ENCODE measurements at regions not wholly inside any gene's neighbourhood (a gene's known extent, or its start where the extent isn't known, plus 50 kb on each side); places are given as distances from the start of the nearest gene placed in this dataset.

GRCh38 chr3:18018491-18019160 lies 276.2 kb upstream of the TBC1D5 start:
- H3K27me3 ChIP-seq (ENCODE audit: control insufficient read depth, insufficient read depth, low read length) = no peaks in the 10 kb centered on the region
- no peak overlapping the region for H3K9ac ChIP-seq (ENCODE audit: low read depth, low read length)
- H3K4me3 ChIP-seq (ENCODE audit: low read depth, low read length) = no peak overlapping the region
- H3K36me3 ChIP-seq (ENCODE audit: control insufficient read depth, insufficient read depth, low read length) = no peaks in the 10 kb centered on the region
- no peak overlapping the region for H3K27ac ChIP-seq (ENCODE audit: low read depth, low read length)
- no peaks in the 10 kb centered on the region for H3K9me3 ChIP-seq (ENCODE audit: control insufficient read depth, insufficient read depth, low read length)
- H3K4me1 ChIP-seq (ENCODE audit: control insufficient read depth, insufficient read depth, low read length) = no peaks in the 10 kb centered on the region

DNA sequence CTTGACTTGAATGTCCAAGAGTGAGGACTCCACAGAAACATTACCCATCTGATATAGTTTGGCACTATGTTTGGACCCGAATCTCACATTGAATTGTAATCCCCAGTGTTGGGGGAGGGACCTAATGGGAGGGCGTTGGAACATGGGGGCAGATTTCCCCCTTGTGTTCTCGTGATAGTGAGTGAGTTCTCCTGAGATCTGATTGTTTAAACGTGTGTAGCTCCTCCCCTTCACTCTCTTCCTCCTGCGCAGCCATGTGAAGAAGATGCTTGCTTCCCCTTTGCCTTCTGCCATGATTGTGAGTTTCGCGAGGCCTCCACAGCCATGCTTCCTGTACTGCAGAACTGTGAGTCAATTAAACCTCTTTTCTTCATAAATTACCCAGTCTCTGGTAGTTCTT lies 273.9 kb upstream of the TBC1D5 start:
- no peaks in the 10 kb centered on the region for H3K36me3 ChIP-seq (ENCODE audit: control insufficient read depth, insufficient read depth, low read length)
- H3K27ac ChIP-seq (ENCODE audit: low read depth, low read length) = no peak overlapping the region
- H3K4me3 ChIP-seq (ENCODE audit: low read depth, low read length) = no peak overlapping the region
- no peak overlapping the region for H3K9ac ChIP-seq (ENCODE audit: low read depth, low read length)
- H3K27me3 ChIP-seq (ENCODE audit: control insufficient read depth, insufficient read depth, low read length) = no peaks in the 10 kb centered on the region
- H3K9me3 ChIP-seq (ENCODE audit: control insufficient read depth, insufficient read depth, low read length) = no peaks in the 10 kb centered on the region
- no peaks in the 10 kb centered on the region for H3K4me1 ChIP-seq (ENCODE audit: control insufficient read depth, insufficient read depth, low read length)

- Histone ChIP-seq H3K27me3 (ENCODE audit: control insufficient read depth, insufficient read depth, low read length) (no peaks in the 10 kb centered on the region), H3K36me3 (ENCODE audit: control insufficient read depth, insufficient read depth, low read length) (no peaks in the 10 kb centered on the region), H3K27ac (ENCODE audit: low read depth, low read length) (no peak overlapping the region), H3K4me1 (ENCODE audit: control insufficient read depth, insufficient read depth, low read length) (no peaks in the 10 kb centered on the region), H3K9me3 (ENCODE audit: control insufficient read depth, insufficient read depth, low read length) (no peaks in the 10 kb centered on the region), H3K9ac (ENCODE audit: low read depth, low read length) (no peak overlapping the region), H3K4me3 (ENCODE audit: low read depth, low read length) (no peak overlapping the region)
These were observed 270.5 kb upstream of the TBC1D5 start for GRCh38 chr3:18012933-18013332.

- H3K9me3 ChIP-seq (ENCODE audit: control insufficient read depth, insufficient read depth, low read length) = no peaks in the 10 kb centered on the region
- no peak overlapping the region for H3K9ac ChIP-seq (ENCODE audit: low read depth, low read length)
- no peak overlapping the region for H3K27ac ChIP-seq (ENCODE audit: low read depth, low read length)
- no peak overlapping the region for H3K4me3 ChIP-seq (ENCODE audit: low read depth, low read length)
- no peaks in the 10 kb centered on the region for H3K4me1 ChIP-seq (ENCODE audit: control insufficient read depth, insufficient read depth, low read length)
- H3K36me3 ChIP-seq (ENCODE audit: control insufficient read depth, insufficient read depth, low read length) = no peaks in the 10 kb centered on the region
- no peaks in the 10 kb centered on the region for H3K27me3 ChIP-seq (ENCODE audit: control insufficient read depth, insufficient read depth, low read length)
These were observed 270.0 kb upstream of the TBC1D5 start for GRCh38 chr3:18012436-18012835.

- H3K4me1 ChIP-seq (ENCODE audit: control insufficient read depth, insufficient read depth, low read length) = no peaks in the 10 kb centered on the region
- no peaks in the 10 kb centered on the region for H3K9me3 ChIP-seq (ENCODE audit: control insufficient read depth, insufficient read depth, low read length)
- no peak overlapping the region for H3K9ac ChIP-seq (ENCODE audit: low read depth, low read length)
- H3K4me3 ChIP-seq (ENCODE audit: low read depth, low read length) = no peak overlapping the region
- no peaks in the 10 kb centered on the region for H3K27me3 ChIP-seq (ENCODE audit: control insufficient read depth, insufficient read depth, low read length)
- no peaks in the 10 kb centered on the region for H3K36me3 ChIP-seq (ENCODE audit: control insufficient read depth, insufficient read depth, low read length)
- H3K27ac ChIP-seq (ENCODE audit: low read depth, low read length) = no peak overlapping the region
These were observed 269.0 kb upstream of the TBC1D5 start for GRCh38 chr3:18011387-18011786.

DNA sequence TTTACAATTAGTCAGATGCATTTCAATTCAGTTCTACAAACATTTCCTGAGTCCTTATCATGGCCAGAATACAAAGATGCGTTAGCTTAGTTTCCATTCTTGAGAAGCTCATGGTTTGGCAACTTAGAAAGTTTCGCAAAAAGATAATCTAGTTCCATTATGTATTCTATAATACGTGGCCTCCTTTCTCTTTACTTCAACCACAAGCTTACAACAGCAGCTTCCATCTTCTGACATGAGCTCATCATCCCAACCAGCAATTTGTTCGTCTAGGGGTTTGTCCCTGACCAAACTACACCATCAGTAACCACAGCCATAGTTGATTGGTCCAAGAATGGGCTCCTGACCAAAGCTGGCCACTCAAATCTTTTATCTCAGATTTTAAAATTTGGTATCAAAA lies 267.6 kb upstream of the TBC1D5 start:
- no peak overlapping the region for H3K27ac ChIP-seq (ENCODE audit: low read depth, low read length)
- H3K4me3 ChIP-seq (ENCODE audit: low read depth, low read length) = no peak overlapping the region

GRCh38 chr3:18008706-18009368 lies 266.4 kb upstream of the TBC1D5 start:
- H3K9ac ChIP-seq (ENCODE audit: low read depth, low read length) = no peak overlapping the region
- H3K27ac ChIP-seq (ENCODE audit: low read depth, low read length) = no peak overlapping the region
- H3K27me3 ChIP-seq (ENCODE audit: control insufficient read depth, insufficient read depth, low read length) = no peaks in the 10 kb centered on the region
- 0 out of 2 replicates have a peak, but pooled peaks cover 2% of the 10 kb centered on the region for H3K9me3 ChIP-seq (ENCODE audit: control insufficient read depth, insufficient read depth, low read length)
- H3K4me3 ChIP-seq (ENCODE audit: low read depth, low read length) = no peak overlapping the region
- H3K36me3 ChIP-seq (ENCODE audit: control insufficient read depth, insufficient read depth, low read length) = no peaks in the 10 kb centered on the region
- H3K4me1 ChIP-seq (ENCODE audit: control insufficient read depth, insufficient read depth, low read length) = no peaks in the 10 kb centered on the region

More for the DNA sequence above, 267.6 kb upstream of the TBC1D5 start:
- no peaks in the 10 kb centered on the region for H3K4me1 ChIP-seq (ENCODE audit: control insufficient read depth, insufficient read depth, low read length)
- H3K9ac ChIP-seq (ENCODE audit: low read depth, low read length) = no peak overlapping the region
- H3K27me3 ChIP-seq (ENCODE audit: control insufficient read depth, insufficient read depth, low read length) = no peaks in the 10 kb centered on the region
- no peaks in the 10 kb centered on the region for H3K36me3 ChIP-seq (ENCODE audit: control insufficient read depth, insufficient read depth, low read length)
- H3K9me3 ChIP-seq (ENCODE audit: control insufficient read depth, insufficient read depth, low read length) = 0 out of 2 replicates have a peak, but pooled peaks cover 2% of the 10 kb centered on the region

DNA sequence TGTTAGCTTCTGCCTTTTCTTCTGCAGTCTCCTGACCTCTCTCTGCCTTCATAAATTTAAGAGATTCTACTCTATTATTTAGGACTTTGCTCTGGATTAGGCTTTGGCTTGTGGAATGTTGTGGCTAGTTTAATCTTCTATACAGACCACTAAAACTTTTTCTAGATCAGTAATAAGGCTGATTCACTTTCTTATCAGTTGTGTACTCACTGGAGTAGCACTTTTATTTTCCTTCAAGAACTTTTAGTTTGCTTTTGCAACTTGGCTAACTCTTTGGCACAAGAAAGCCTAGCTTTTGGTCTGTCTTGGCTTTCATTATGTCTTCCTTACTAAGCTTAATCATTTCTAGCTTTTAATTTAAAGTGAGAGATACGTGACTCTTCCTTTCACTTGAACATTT lies 265.5 kb upstream of the TBC1D5 start:
- Histone ChIP-seq H3K27ac (ENCODE audit: low read depth, low read length) (no peak overlapping the region), H3K27me3 (ENCODE audit: control insufficient read depth, insufficient read depth, low read length) (no peaks in the 10 kb centered on the region), H3K36me3 (ENCODE audit: control insufficient read depth, insufficient read depth, low read length) (no peaks in the 10 kb centered on the region), H3K9me3 (ENCODE audit: control insufficient read depth, insufficient read depth, low read length) (0 out of 2 replicates have a peak, but pooled peaks cover 2% of the 10 kb centered on the region), H3K4me3 (ENCODE audit: low read depth, low read length) (no peak overlapping the region), H3K9ac (ENCODE audit: low read depth, low read length) (no peak overlapping the region), H3K4me1 (ENCODE audit: control insufficient read depth, insufficient read depth, low read length) (no peaks in the 10 kb centered on the region)

DNA sequence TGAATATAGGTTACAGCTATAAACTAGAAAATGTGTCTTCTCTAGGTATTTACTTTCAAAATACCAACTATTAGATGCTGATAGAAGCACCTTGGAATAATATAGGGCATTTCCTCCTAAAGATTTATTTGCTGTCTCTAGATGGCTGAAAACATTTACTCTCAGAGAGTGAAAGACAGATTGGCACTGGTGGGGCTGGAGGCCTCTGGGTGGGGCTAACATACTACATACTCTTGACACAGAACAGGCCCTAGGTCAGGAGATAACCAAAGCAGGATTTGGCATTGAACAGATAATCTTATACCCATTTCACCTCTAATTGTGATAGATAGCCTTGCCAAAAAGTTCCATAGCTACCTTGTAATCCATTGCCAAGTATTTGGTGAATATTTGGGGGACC lies 253.3 kb upstream of the TBC1D5 start:
- Histone ChIP-seq H3K9ac (ENCODE audit: low read depth, low read length) (no peak overlapping the region), H3K36me3 (ENCODE audit: control insufficient read depth, insufficient read depth, low read length) (no peaks in the 10 kb centered on the region), H3K27me3 (ENCODE audit: control insufficient read depth, insufficient read depth, low read length) (no peaks in the 10 kb centered on the region), H3K4me1 (ENCODE audit: control insufficient read depth, insufficient read depth, low read length) (no peaks in the 10 kb centered on the region), H3K9me3 (ENCODE audit: control insufficient read depth, insufficient read depth, low read length) (no peaks in the 10 kb centered on the region), H3K27ac (ENCODE audit: low read depth, low read length) (no peak overlapping the region), H3K4me3 (ENCODE audit: low read depth, low read length) (no peak overlapping the region)

DNA sequence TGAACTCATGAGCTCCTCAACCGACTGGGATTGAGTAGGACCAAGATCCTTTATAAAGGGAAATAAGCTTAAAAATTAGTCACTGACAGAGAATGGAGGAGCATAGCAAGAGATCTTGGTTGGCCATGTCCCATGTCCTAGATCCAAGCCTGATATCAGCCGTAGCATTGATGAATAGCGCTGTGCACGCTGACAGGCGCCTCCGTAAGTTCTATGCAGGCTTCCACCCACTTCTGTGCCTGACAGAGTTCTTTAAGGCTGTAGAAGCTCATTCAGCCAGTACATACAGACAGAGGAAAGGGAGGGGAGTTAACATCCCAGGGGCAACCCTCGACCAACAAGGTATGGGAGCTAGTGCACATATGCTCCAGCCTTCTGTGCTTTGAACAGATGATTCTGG lies 251.7 kb upstream of the TBC1D5 start:
- Histone ChIP-seq H3K4me1 (ENCODE audit: control insufficient read depth, insufficient read depth, low read length) (no peaks in the 10 kb centered on the region), H3K27me3 (ENCODE audit: control insufficient read depth, insufficient read depth, low read length) (no peaks in the 10 kb centered on the region), H3K9ac (ENCODE audit: low read depth, low read length) (no peak overlapping the region), H3K4me3 (ENCODE audit: low read depth, low read length) (no peak overlapping the region), H3K27ac (ENCODE audit: low read depth, low read length) (no peak overlapping the region), H3K9me3 (ENCODE audit: control insufficient read depth, insufficient read depth, low read length) (no peaks in the 10 kb centered on the region), H3K36me3 (ENCODE audit: control insufficient read depth, insufficient read depth, low read length) (no peaks in the 10 kb centered on the region)

- H3K9ac ChIP-seq (ENCODE audit: low read depth, low read length) = no peak overlapping the region
- no peaks in the 10 kb centered on the region for H3K27me3 ChIP-seq (ENCODE audit: control insufficient read depth, insufficient read depth, low read length)
- no peak overlapping the region for H3K4me3 ChIP-seq (ENCODE audit: low read depth, low read length)
- H3K4me1 ChIP-seq (ENCODE audit: control insufficient read depth, insufficient read depth, low read length) = no peaks in the 10 kb centered on the region
- no peak overlapping the region for H3K27ac ChIP-seq (ENCODE audit: low read depth, low read length)
- no peaks in the 10 kb centered on the region for H3K36me3 ChIP-seq (ENCODE audit: control insufficient read depth, insufficient read depth, low read length)
- no peaks in the 10 kb centered on the region for H3K9me3 ChIP-seq (ENCODE audit: control insufficient read depth, insufficient read depth, low read length)
These were observed 248.0 kb upstream of the TBC1D5 start for GRCh38 chr3:17990390-17990789.

Measured in HUES48 (cell line).